SK-N-SH treated with all-trans-retinoic acid at 6 μM for 48 hours (cell line): ENCODE measurements at regions not wholly inside any gene's neighbourhood (a gene's known extent, or its start where the extent isn't known, plus 50 kb on each side); places are given as distances from the start of the nearest gene placed in this dataset.

ENCODE experiments used
- ESRRG ChIP-seq: fragments of 250-450 bp; sonication (Bioruptor Pico); IDR thresholded peaks from 2 replicates; pipeline ENCODE4 v1.6.1; 2021; ENCODE audit warnings: mild to moderate bottlenecking
- GLIS3 ChIP-seq: fragments of 250-450 bp; sonication (Bioruptor Pico); IDR thresholded peaks from 2 replicates; pipeline ENCODE4 v1.5.0; 2020; ENCODE audit warnings: mild to moderate bottlenecking, moderate library complexity
- OSR1 ChIP-seq: fragments of 250-450 bp; sonication (Bioruptor Pico); IDR thresholded peaks from 2 replicates; pipeline ENCODE4 v1.8.0; 2022; ENCODE audit warnings: moderate library complexity, mild to moderate bottlenecking, inconsistent platforms
- PPARA ChIP-seq: fragments of 250-450 bp; sonication (Bioruptor Pico); IDR thresholded peaks from 2 replicates; pipeline ENCODE4 v1.5.0; 2020; ENCODE audit warnings: mild to moderate bottlenecking, borderline replicate concordance
- RARB ChIP-seq: fragments of 250-450 bp; sonication (Bioruptor Pico); IDR thresholded peaks from 2 replicates; pipeline ENCODE4 v1.8.0; 2021; ENCODE audit warnings: mild to moderate bottlenecking, moderate library complexity
- TCF4 ChIP-seq: fragments of 250-450 bp; sonication (Bioruptor Pico); IDR thresholded peaks from 2 replicates; pipeline ENCODE4 v1.8.0; 2021; ENCODE audit warnings: mild to moderate bottlenecking, moderate library complexity, borderline replicate concordance
- ZFP3 ChIP-seq: fragments of 250-450 bp; sonication (Bioruptor Pico); IDR thresholded peaks from 2 replicates; pipeline ENCODE4 v1.5.0; 2020; ENCODE audit warnings: mild to moderate bottlenecking, moderate library complexity
- ZFP30 ChIP-seq: fragments of 450-650 bp; formaldehyde crosslinking; IDR thresholded peaks from 2 replicates; pipeline ENCODE4 v1.5.0; 2022; ENCODE audit warnings: mild to moderate bottlenecking, moderate library complexity
- ZNF565 ChIP-seq: fragments of 450-650 bp; formaldehyde crosslinking; conservative IDR thresholded peaks from 2 replicates; pipeline ENCODE4 v1.5.0; 2020; ENCODE audit warnings: low read depth, mild to moderate bottlenecking, moderate library complexity
- ZNF70 ChIP-seq: fragments of 450-650 bp; formaldehyde crosslinking; IDR thresholded peaks from 2 replicates; pipeline ENCODE4 v1.5.0; 2020; ENCODE audit warnings: mild to moderate bottlenecking, moderate library complexity
- TF ChIP-seq, protein P1 (sequence below): fragments of 250-450 bp; sonication (Bioruptor Pico); IDR thresholded peaks from 2 replicates; pipeline ENCODE4 v1.8.0; 2020; ENCODE audit warnings: mild to moderate bottlenecking, moderate library complexity, borderline replicate concordance
- TF ChIP-seq, protein P2 (sequence below): fragments of 250-450 bp; sonication (Bioruptor Pico); IDR thresholded peaks from 2 replicates; pipeline ENCODE4 v1.5.1; 2020; ENCODE audit warnings: low read depth, mild to moderate bottlenecking, moderate library complexity

DNA sequence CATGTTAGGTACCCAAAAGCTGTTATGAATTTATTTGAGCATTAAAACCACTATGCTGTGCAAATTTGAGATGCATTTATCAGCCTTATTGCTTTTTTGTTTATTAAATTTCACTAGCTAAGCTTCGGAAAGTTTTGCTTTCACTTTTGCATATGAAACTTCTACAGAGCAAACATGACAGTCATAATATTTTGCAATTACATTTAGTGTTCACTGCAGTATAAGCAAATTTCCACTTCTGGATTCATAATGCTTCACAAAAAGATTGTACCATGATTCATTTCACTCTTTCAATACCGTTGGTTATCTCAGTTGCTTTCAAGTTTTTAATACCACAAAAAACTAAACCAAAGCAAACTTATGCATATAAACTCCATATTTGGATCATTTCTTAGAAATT lies 228.7 kb upstream of the SLC8A1 start:
- no peak for TF ChIP-seq ZNF70
- TF ChIP-seq, protein P1, sequence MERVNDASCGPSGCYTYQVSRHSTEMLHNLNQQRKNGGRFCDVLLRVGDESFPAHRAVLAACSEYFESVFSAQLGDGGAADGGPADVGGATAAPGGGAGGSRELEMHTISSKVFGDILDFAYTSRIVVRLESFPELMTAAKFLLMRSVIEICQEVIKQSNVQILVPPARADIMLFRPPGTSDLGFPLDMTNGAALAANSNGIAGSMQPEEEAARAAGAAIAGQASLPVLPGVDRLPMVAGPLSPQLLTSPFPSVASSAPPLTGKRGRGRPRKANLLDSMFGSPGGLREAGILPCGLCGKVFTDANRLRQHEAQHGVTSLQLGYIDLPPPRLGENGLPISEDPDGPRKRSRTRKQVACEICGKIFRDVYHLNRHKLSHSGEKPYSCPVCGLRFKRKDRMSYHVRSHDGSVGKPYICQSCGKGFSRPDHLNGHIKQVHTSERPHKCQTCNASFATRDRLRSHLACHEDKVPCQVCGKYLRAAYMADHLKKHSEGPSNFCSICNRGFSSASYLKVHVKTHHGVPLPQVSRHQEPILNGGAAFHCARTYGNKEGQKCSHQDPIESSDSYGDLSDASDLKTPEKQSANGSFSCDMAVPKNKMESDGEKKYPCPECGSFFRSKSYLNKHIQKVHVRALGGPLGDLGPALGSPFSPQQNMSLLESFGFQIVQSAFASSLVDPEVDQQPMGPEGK (CRISPR knock-in tag) = no peak
- no peak for TF ChIP-seq RARB (CRISPR knock-in tag)
- no peak for TF ChIP-seq OSR1 (CRISPR knock-in tag)
- TF ChIP-seq ESRRG (CRISPR knock-in tag) = no peak
- TF ChIP-seq ZFP3 (CRISPR knock-in tag) = no peak
- TF ChIP-seq TCF4 = no peak
- TF ChIP-seq, protein P2, sequence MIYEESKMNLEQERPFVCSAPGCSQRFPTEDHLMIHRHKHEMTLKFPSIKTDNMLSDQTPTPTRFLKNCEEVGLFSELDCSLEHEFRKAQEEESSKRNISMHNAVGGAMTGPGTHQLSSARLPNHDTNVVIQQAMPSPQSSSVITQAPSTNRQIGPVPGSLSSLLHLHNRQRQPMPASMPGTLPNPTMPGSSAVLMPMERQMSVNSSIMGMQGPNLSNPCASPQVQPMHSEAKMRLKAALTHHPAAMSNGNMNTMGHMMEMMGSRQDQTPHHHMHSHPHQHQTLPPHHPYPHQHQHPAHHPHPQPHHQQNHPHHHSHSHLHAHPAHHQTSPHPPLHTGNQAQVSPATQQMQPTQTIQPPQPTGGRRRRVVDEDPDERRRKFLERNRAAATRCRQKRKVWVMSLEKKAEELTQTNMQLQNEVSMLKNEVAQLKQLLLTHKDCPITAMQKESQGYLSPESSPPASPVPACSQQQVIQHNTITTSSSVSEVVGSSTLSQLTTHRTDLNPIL (CRISPR knock-in tag) = no peak
- TF ChIP-seq PPARA (CRISPR knock-in tag) = no peak
- TF ChIP-seq ZFP30 (CRISPR knock-in tag) = no peak
- TF ChIP-seq GLIS3 (CRISPR knock-in tag) = no peak
- TF ChIP-seq ZNF565 (CRISPR knock-in tag) = no peak
